CD14-positive monocyte (primary cell): ENCODE measurements at regions not wholly inside any gene's neighbourhood (a gene's known extent, or its start where the extent isn't known, plus 50 kb on each side); places are given as distances from the start of the nearest gene placed in this dataset.

Experiments used
- DNase-seq, 3 donors: peaks; one replicate each; pipeline ENCODE4 v3.0.0-alpha.2; 2011 to 2022
- H2AFZ ChIP-seq: 2 replicates; pipeline ENCODE4 v1.6.0; 2012; ENCODE audit warnings: mild to moderate bottlenecking, low read depth, low read length, inconsistent platforms; ENCODE audit not compliant: insufficient read depth, poor library complexity, severe bottlenecking
- H3K27ac ChIP-seq, 2 donors: 1 replicate in 1 of 2; 2 replicates in 1 of 2; pipeline ENCODE4 v1.5.1; 2012 to 2013; ENCODE audit warnings: low read length in 2 of 2, control low read depth in 1 of 2, inconsistent platforms in 1 of 2, low read depth in 1 of 2, mild to moderate bottlenecking in 1 of 2
- H3K27me3 ChIP-seq, 2 donors: one replicate each; pipeline versions ENCODE4 v1.6.0 to v1.6.1; 2011 to 2013; ENCODE audit warnings: low read length in 2 of 2; ENCODE audit not compliant: control insufficient read depth in 2 of 2, insufficient read depth in 2 of 2
- H3K36me3 ChIP-seq, 2 donors: replicated peaks in 1 of 2; 1 replicate in 1 of 2; 2 replicates in 1 of 2; pipeline versions ENCODE4 v1.5.1 to v1.6.1; 2012 to 2013; ENCODE audit warnings: low read length in 2 of 2, control low read depth in 1 of 2, inconsistent platforms in 1 of 2, mild to moderate bottlenecking in 1 of 2; ENCODE audit not compliant: insufficient read depth in 2 of 2, control insufficient read depth in 1 of 2
- H3K4me1 ChIP-seq, 2 donors: 1 replicate in 1 of 2; 2 replicates in 1 of 2; pipeline versions ENCODE4 v1.5.1 to v1.6.1; 2012 to 2013; ENCODE audit warnings: low read length in 2 of 2, control low read depth in 1 of 2, inconsistent platforms in 1 of 2, mild to moderate bottlenecking in 1 of 2, moderate library complexity in 1 of 2; ENCODE audit not compliant: insufficient read depth in 2 of 2, control insufficient read depth in 1 of 2
- H3K4me2 ChIP-seq: replicated peaks from 2 replicates; pipeline ENCODE3; 2012; ENCODE audit warnings: low read length, moderate library complexity, mild to moderate bottlenecking; ENCODE audit not compliant: poor library complexity, severe bottlenecking; ENCODE audit errors: extremely low read depth
- H3K4me3 ChIP-seq, 3 experiments: fragments of 200-600 bp in 1 of 3; sonication (generic) in 1 of 3; replicated peaks in 1 of 3; 1 replicate in 2 of 3; 2 replicates in 1 of 3; pipeline ENCODE4 v1.5.1; 2011 to 2013; ENCODE audit warnings: low read length in 3 of 3, mild to moderate bottlenecking in 3 of 3, control low read depth in 2 of 3, low read depth in 2 of 3, inconsistent platforms in 1 of 3, moderate library complexity in 1 of 3
- H3K79me2 ChIP-seq: 2 replicates; pipeline ENCODE4 v1.6.0; 2012; ENCODE audit warnings: mild to moderate bottlenecking, control low read depth, inconsistent platforms, low read length, moderate library complexity; ENCODE audit not compliant: insufficient read depth
- H3K9ac ChIP-seq: 2 replicates; pipeline ENCODE4 v1.6.0; 2017; ENCODE audit warnings: low read length, mild to moderate bottlenecking; ENCODE audit not compliant: insufficient read depth, poor library complexity, severe bottlenecking
- H3K9me3 ChIP-seq, 2 donors: replicated peaks in 1 of 2; 1 replicate in 1 of 2; 2 replicates in 1 of 2; pipeline versions ENCODE4 v1.5.1 to v1.6.1; 2012 to 2013; ENCODE audit warnings: low read length in 2 of 2, control low read depth in 1 of 2; ENCODE audit not compliant: control insufficient read depth in 1 of 2, insufficient read depth in 1 of 2
- H4K20me1 ChIP-seq: 2 replicates; pipeline ENCODE4 v1.6.0; 2012; ENCODE audit warnings: mild to moderate bottlenecking, low read length, control low read depth, moderate library complexity; ENCODE audit not compliant: insufficient read depth
- H3K27ac Mint-ChIP-seq, 7 donors: one replicate each; pipeline ENCODE4 v1.8.0; 2020; ENCODE audit warnings: mild to moderate bottlenecking in 7 of 7, mixed read lengths in 7 of 7, moderate library complexity in 6 of 7, inconsistent platforms in 2 of 7
- H3K27me3 Mint-ChIP-seq, 3 donors: one replicate each; pipeline ENCODE4 v1.8.0; 2021 to 2022; ENCODE audit warnings: low read depth in 3 of 3, mild to moderate bottlenecking in 3 of 3, mixed read lengths in 3 of 3, moderate library complexity in 3 of 3, inconsistent platforms in 1 of 3
- H3K36me3 Mint-ChIP-seq, 2 donors: one replicate each; pipeline ENCODE4 v1.8.0; 2020; ENCODE audit warnings: mixed read lengths in 2 of 2, inconsistent platforms in 1 of 2, mild to moderate bottlenecking in 1 of 2
- H3K4me1 Mint-ChIP-seq: one replicate; pipeline ENCODE4 v1.8.0; 2020; ENCODE audit warnings: mild to moderate bottlenecking, mixed read lengths
- H3K4me3 Mint-ChIP-seq, 2 donors: one replicate each; pipeline ENCODE4 v1.8.0; 2020; ENCODE audit warnings: mild to moderate bottlenecking in 2 of 2, mixed read lengths in 2 of 2, moderate library complexity in 1 of 2
- H3K9me3 Mint-ChIP-seq, 7 donors: one replicate each; pipeline ENCODE4 v1.8.0; 2020 to 2022; ENCODE audit warnings: mixed read lengths in 7 of 7, mild to moderate bottlenecking in 6 of 7, moderate library complexity in 6 of 7, inconsistent platforms in 2 of 7
- CTCF ChIP-seq: fragments of 200-600 bp; IDR thresholded peaks from one replicate; pipeline ENCODE4 v1.8.0; 2022; ENCODE audit warnings: antibody characterized with exemption, mild to moderate bottlenecking
- WGBS: methylation state at CpG from one replicate; pipeline ENCODE4 v1.1.5; 2013; ENCODE audit warnings: missing lambda C conversion rate; ENCODE audit not compliant: insufficient coverage; 5-methylcytosine and 5-hydroxymethylcytosine counted together
- intact Hi-C, 2 donors: fragments of 100-400 bp; cut with micrococcal nuclease; formaldehyde crosslinking; loops; one replicate each; pipeline versions ENCODE4 v1.15.0 to v1.15.1; 2023

- no peaks in the 10 kb centered on the region for H3K4me1 Mint-ChIP-seq
- WGBS: 67% methylated on average over 1 of the region's 2 CpGs
- intact Hi-C loops: no loop called here
- no peaks in the 10 kb centered on the region for H3K36me3 ChIP-seq
- no peaks in the 10 kb centered on the region for H4K20me1 ChIP-seq
- H3K4me2 ChIP-seq: no peak overlapping the region
- no peak for DNase-seq
- H3K9me3 Mint-ChIP-seq: peaks cover 0 to 8% (median 2%) of the 10 kb centered on the region in 7 donors
- no peak overlapping the region for H3K4me3 ChIP-seq
- no peak overlapping the region for H3K4me3 Mint-ChIP-seq
- no peaks in the 10 kb centered on the region for H3K4me1 ChIP-seq
- H3K9ac ChIP-seq: no peak overlapping the region
- H2AFZ ChIP-seq: no peak overlapping the region
- H3K9me3 ChIP-seq: no peaks in the 10 kb centered on the region
- H3K79me2 ChIP-seq: no peaks in the 10 kb centered on the region
- peaks cover 0 to 2% (median 0%) of the 10 kb centered on the region in 3 donors for H3K27me3 Mint-ChIP-seq
- TF ChIP-seq CTCF: no peak
- no peaks in the 10 kb centered on the region for H3K36me3 Mint-ChIP-seq
- H3K27me3 ChIP-seq: no peaks in the 10 kb centered on the region
- no peak overlapping the region for H3K27ac ChIP-seq
- H3K27ac Mint-ChIP-seq: no peak overlapping the region
These were observed 551.8 kb upstream of the CBLB start for GRCh38 chr3:106420628-106421027.

GRCh38 chr3:106421426-106421825 is 552.6 kb upstream of the CBLB start:
- no peaks in the 10 kb centered on the region for H3K79me2 ChIP-seq
- no peaks in the 10 kb centered on the region for H3K27me3 ChIP-seq
- H3K4me3 Mint-ChIP-seq: no peak overlapping the region
- H2AFZ ChIP-seq: no peak overlapping the region
- no peak overlapping the region for H3K4me3 ChIP-seq
- H3K4me2 ChIP-seq: no peak overlapping the region
- no peak for DNase-seq
- no peak for TF ChIP-seq CTCF
- no peak overlapping the region for H3K27ac Mint-ChIP-seq
- H3K9ac ChIP-seq: no peak overlapping the region
- H3K4me1 ChIP-seq: no peaks in the 10 kb centered on the region
- intact Hi-C loops: no loop called here
- no peaks in the 10 kb centered on the region for H3K36me3 Mint-ChIP-seq
- H3K9me3 Mint-ChIP-seq: peaks cover 0 to 8% (median 2%) of the 10 kb centered on the region in 7 donors
- H3K27ac ChIP-seq: no peak overlapping the region
- WGBS: 89% methylated on average over 1 of the region's 1 CpG
- no peaks in the 10 kb centered on the region for H3K4me1 Mint-ChIP-seq
- H3K27me3 Mint-ChIP-seq: peaks cover 0 to 2% (median 0%) of the 10 kb centered on the region in 3 donors
- no peaks in the 10 kb centered on the region for H4K20me1 ChIP-seq
- no peaks in the 10 kb centered on the region for H3K36me3 ChIP-seq
- no peaks in the 10 kb centered on the region for H3K9me3 ChIP-seq
